ENCODE measurements at regions not wholly inside any gene's neighbourhood (a gene's known extent, or its start where the extent isn't known, plus 50 kb on each side); places are given as distances from the start of the nearest gene placed in this dataset.

DNA sequence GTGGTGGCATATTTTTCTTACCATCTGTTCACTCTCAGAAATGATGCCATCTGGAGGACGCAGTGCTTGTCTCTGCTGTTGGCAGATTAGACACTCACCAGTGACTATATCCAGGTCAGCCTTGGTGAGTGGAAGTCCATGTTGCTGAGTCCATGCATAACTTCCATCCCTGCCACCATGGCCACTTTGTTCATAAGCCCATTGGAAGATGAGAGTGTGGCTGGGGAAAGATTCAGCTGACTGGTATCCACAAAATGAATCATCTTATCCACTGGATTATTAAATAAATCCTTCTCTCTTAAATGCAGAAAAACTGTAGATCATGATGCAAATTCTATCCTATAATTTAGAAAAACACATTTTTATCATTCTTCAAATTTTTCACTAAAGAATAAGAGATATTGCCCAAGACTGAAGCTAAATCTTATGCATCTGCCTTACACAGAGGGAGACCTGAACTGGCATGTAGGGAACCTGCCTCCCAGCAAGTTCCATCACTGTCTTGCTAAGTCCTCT is 726.9 kb downstream of the TNS3 start:
- ChIA-PET POLR2A (ENCODE audit: unreplicated experiment) (no interaction called here), CTCF (interaction anchor here (0.6 to 1.6 kb wide), 3 partner anchors 10 to 475 kb away, joined by 3 read pairs; no protein-coding TSS in a partner anchor)
- Histone ChIP-seq H4K8ac (ENCODE audit: low read depth in 2 of 2, low read length in 2 of 2) (peak overlapping the region in 1 of 2 experiments; percentile 72; a peak in 1 of 4 replicates), H3K79me1 (ENCODE audit: low read depth in 1 of 2, low read length in 2 of 2) (no peaks in the 10 kb centered on the region), H3K23ac (ENCODE audit: low read depth, low read length) (peak overlapping the region; percentile 40; the same call in 1 of the 2 replicates), H3K4me1 (ENCODE audit: control insufficient read depth, insufficient read depth, low read length) (peaks cover 7% of the 10 kb centered on the region; the same call in 1 of the 2 replicates), H4K20me1 (ENCODE audit: insufficient read depth, low read length) (no peaks in the 10 kb centered on the region), H3K27me3 (ENCODE audit: control insufficient read depth, insufficient read depth, low read length) (no peaks in the 10 kb centered on the region), H3K36me3 (ENCODE audit: control insufficient read depth, insufficient read depth, low read length) (no peaks in the 10 kb centered on the region), H2BK120ac (ENCODE audit: low read depth, low read length) (peak overlapping the region; percentile 61), H3K27ac (ENCODE audit: insufficient read depth, low read length) (no peak overlapping the region), H3K56ac (ENCODE audit: extremely low read depth, insufficient read depth, low read length) (no peak overlapping the region), H4K91ac (ENCODE audit: insufficient read depth, low read depth, low read length) (no peak overlapping the region), H2BK20ac (ENCODE audit: low read depth, low read length) (peak overlapping the region; percentile 88), H3K18ac (ENCODE audit: low read depth, low read length) (peak overlapping the region; percentile 45; the same call in 1 of the 2 replicates), H2AK5ac (ENCODE audit: low read depth, low read length) (peak overlapping the region; percentile 25; the same call in 1 of the 2 replicates), H3K14ac (replicated peaks; ENCODE audit: low read depth, low read length) (peak overlapping the region; percentile 78), H3K9ac (ENCODE audit: low read depth, low read length) (no peak overlapping the region), H4K5ac (ENCODE audit: low read depth, low read length) (no peak overlapping the region), H3K9me3 (ENCODE audit: control insufficient read depth, insufficient read depth, low read length) (no peaks in the 10 kb centered on the region), H2BK5ac (ENCODE audit: low read depth, low read length, poor library complexity, severe bottlenecking) (peak overlapping the region; percentile 29), H3K4ac (ENCODE audit: low read depth, low read length) (peak overlapping the region; percentile 52; the same call in 1 of the 2 replicates), H3K4me3 (ENCODE audit: insufficient read depth, low read depth, low read length) (no peak overlapping the region), H2AFZ (replicated peaks; ENCODE audit: low read length, poor library complexity) (peak overlapping the region; percentile 63), H3K9me1 (ENCODE audit: insufficient read depth, low read length) (peaks cover 2% of the 10 kb centered on the region; the same call in 1 of the 2 replicates), H2AK9ac (replicated peaks; ENCODE audit: low read depth, low read length, poor library complexity) (no peak overlapping the region), H2BK15ac (ENCODE audit: low read depth, low read length) (0 out of 3 replicates have a peak overlapping the region, but pooled peaks have one; percentile 1), H3K4me2 (ENCODE audit: low read depth, low read length) (no peak overlapping the region)
- in situ Hi-C loops (cut with MboI; ENCODE audit: low sequenced_read_pairs) (no loop called here), dilution Hi-C loops (cut with HindIII; ENCODE audit: low sequenced_read_pairs, unreplicated experiment) (no loop called here), intact Hi-C loops (cut with micrococcal nuclease) (loop anchor here (10.0 kb wide), 1 partner anchor 230 kb away; no protein-coding TSS in a partner anchor)
- WGBS, 2 experiments (ENCODE audit: extremely low coverage in 2 of 2, insufficient read length in 1 of 2) = no CpG with 5 or more reads among the region's 1 CpG
- peak; percentile 87 for ATAC-seq (ENCODE audit: low read depth)
- no TSS peak for BruUV-seq (replicated peaks)
- peak; percentile 75 for DNase-seq
- TF ChIP-seq RAD21 (IDR thresholded peaks at IDR 0.05; ENCODE audit: low read length) (0 out of 2 replicates have a peak, but pooled peaks have one; percentile 28), BHLHE40 (IDR thresholded peaks at IDR 0.05; ENCODE audit: low read depth, low read length) (no peak), SMC3 (IDR thresholded peaks at IDR 0.05; ENCODE audit: low read depth, low read length) (peak; percentile 12; the same call in 1 of the 2 replicates), CTCF (conservative IDR thresholded peaks at IDR 0.05; ENCODE audit: low read depth, low read length) (peak; percentile 9; the same call in 1 of the 2 replicates), CEBPB (IDR thresholded peaks at IDR 0.05; ENCODE audit: low read depth, low read length) (peak; percentile 49; the same call in 1 of the 2 replicates)

Measured in IMR-90 (cell line).